Adrenal gland (tissue), 9 donors: ENCODE measurements at regions not wholly inside any gene's neighbourhood (a gene's known extent, or its start where the extent isn't known, plus 50 kb on each side); places are given as distances from the start of the nearest gene placed in this dataset.
"Not testable (repeated sequence)": the region's sequence is repeated elsewhere in the genome, so short reads cannot be mapped to it uniquely, and the experiment has no call there.

Source experiments
- DNase-seq, 7 donors: peaks; one replicate each; pipeline ENCODE4 v3.0.0-alpha.2; 2019 to 2020
- H3K27ac ChIP-seq, 5 donors: fragments of 200-600 bp; sonication (generic) in 4 of 5; 1 replicate in 3 of 5; 2 replicates in 2 of 5; pipeline versions ENCODE4 v1.5.1 to v1.8.0; 2016 to 2020; ENCODE audit warnings: mild to moderate bottlenecking in 1 of 5
- H3K27me3 ChIP-seq: fragments of 200-600 bp; 2 replicates; pipeline ENCODE4 v1.8.0; 2021
- H3K36me3 ChIP-seq, 2 donors: fragments of 200-600 bp; replicated peaks in 1 of 2; 1 replicate in 1 of 2; 2 replicates in 1 of 2; pipeline versions ENCODE4 v1.5.1 to v1.8.0; 2018 to 2022
- H3K4me1 ChIP-seq, 2 donors: fragments of 200-600 bp; replicated peaks in 1 of 2; 1 replicate in 1 of 2; 2 replicates in 1 of 2; pipeline versions ENCODE4 v1.5.1 to v1.8.0; 2018 to 2021
- H3K4me3 ChIP-seq, 4 donors: fragments of 200-600 bp; sonication (generic) in 3 of 4; one replicate each; pipeline ENCODE4 v1.5.1; 2016 to 2018
- H3K9me3 ChIP-seq, 3 donors: fragments of 200-600 bp; sonication (generic) in 1 of 3; replicated peaks in 1 of 3; 1 replicate in 2 of 3; 2 replicates in 1 of 3; pipeline versions ENCODE4 v1.5.1 to v1.8.0; 2016 to 2021
- CTCF ChIP-seq, 6 experiments: fragments of 450-650 bp in 4 of 6; fragments of 200-600 bp in 2 of 6; sonication (generic) in 1 of 6; IDR thresholded peaks; 1 replicate in 5 of 6; 2 replicates in 1 of 6; pipeline versions ENCODE4 v1.5.1 to v1.8.0; 2016 to 2021; ENCODE audit warnings: antibody characterized with exemption in 6 of 6, mild to moderate bottlenecking in 2 of 6, moderate library complexity in 1 of 6
- POLR2A ChIP-seq, 2 donors: fragments of 450-650 bp; IDR thresholded peaks; one replicate each; pipeline ENCODE4 v1.6.1; 2017; ENCODE audit warnings: antibody characterized with exemption in 2 of 2, mild to moderate bottlenecking in 2 of 2, moderate library complexity in 1 of 2
- WGBS, 4 donors: extraction: QIAGEN DNeasy Blood & Tissue Kit in 2 of 4; methylation state at CpG; one replicate each; pipeline versions ENCODE4 v1.1.5 to v1.1.7; 2013 to 2017; 5-methylcytosine and 5-hydroxymethylcytosine counted together
- intact Hi-C, 2 donors: fragments of 100-400 bp; cut with DNase I; formaldehyde crosslinking; loops; one replicate each; pipeline versions ENCODE4 v1.14.1 to v1.15.0; 2022 to 2023
- donor health status: healthy with polysubstance abuse.
- donor health status: Bipolar disorder and iron deficiency.
- donor health status: DM: yes; HTN: yes; CAD: no.
- donor health status: DM: no; HTN: no; CAD: no.
- donor health status: DM: no; HTN: no; CAD: no.

- TF ChIP-seq CTCF (IDR thresholded peaks at IDR 0.05) (no peak), POLR2A (IDR thresholded peaks at IDR 0.05) (no peak)
- intact Hi-C loops = no loop called here
- WGBS, 4 donors = 87 to 92% (median 88%) methylated on average over 4 of the region's 4 CpGs
- DNase-seq = no peak
- no peaks in the 10 kb centered on the region for H3K27me3 ChIP-seq
- H3K9me3 ChIP-seq = no peaks in the 10 kb centered on the region
- H3K4me1 ChIP-seq = no peaks in the 10 kb centered on the region
- no peak overlapping the region for H3K27ac ChIP-seq
- no peak overlapping the region for H3K4me3 ChIP-seq
- H3K36me3 ChIP-seq = no peaks in the 10 kb centered on the region
Measured at GRCh38 chr15:38638811-38639210, 74.2 kb upstream of the RASGRP1 start.

- H3K27me3 ChIP-seq = no peaks in the 10 kb centered on the region
- no peaks in the 10 kb centered on the region for H3K4me1 ChIP-seq
- no peak overlapping the region for H3K27ac ChIP-seq
- no peak for TF ChIP-seq CTCF (IDR thresholded peaks at IDR 0.05)
- no peak for TF ChIP-seq POLR2A (IDR thresholded peaks at IDR 0.05)
- H3K36me3 ChIP-seq = no peaks in the 10 kb centered on the region
- no peaks in the 10 kb centered on the region for H3K9me3 ChIP-seq
- no peak for DNase-seq
- intact Hi-C loops = no loop called here
- H3K4me3 ChIP-seq = no peak overlapping the region
- 71 to 85% (median 76%) methylated on average over 3 of the region's 3 CpGs for WGBS, 4 donors
Measured at GRCh38 chr15:38642689-38643270, 78.2 kb upstream of the RASGRP1 start.

- H3K36me3 ChIP-seq, H3K4me3 ChIP-seq, intact Hi-C loops, H3K27me3 ChIP-seq, H3K27ac ChIP-seq, DNase-seq, H3K4me1 ChIP-seq, H3K9me3 ChIP-seq: not testable (repeated sequence)
- WGBS, 4 donors = 85 to 89% (median 86%) methylated on average over 2 to 3 of the region's 3 CpGs
Measured at GRCh38 chr15:38644353-38644752, 79.7 kb upstream of the RASGRP1 start.

GRCh38 chr15:38646716-38647115 is 82.1 kb upstream of the RASGRP1 start:
- intact Hi-C loops = no loop called here
- no peak overlapping the region for H3K4me3 ChIP-seq

More at GRCh38 chr15:38646716-38647115, 82.1 kb upstream of the RASGRP1 start:
- H3K27ac ChIP-seq = no peak overlapping the region
- no peak for DNase-seq
- no peaks in the 10 kb centered on the region for H3K36me3 ChIP-seq
- H3K9me3 ChIP-seq = no peaks in the 10 kb centered on the region
- peaks cover 5% of the 10 kb centered on the region for H3K27me3 ChIP-seq
- TF ChIP-seq CTCF (IDR thresholded peaks at IDR 0.05) = no peak
- TF ChIP-seq POLR2A (IDR thresholded peaks at IDR 0.05) = no peak
- 63 to 81% (median 71%) methylated on average over 3 of the region's 3 CpGs for WGBS, 4 donors
- H3K4me1 ChIP-seq = no peaks in the 10 kb centered on the region
